GM04504 (cell line): ENCODE measurements at regions not wholly inside any gene's neighbourhood (a gene's known extent, or its start where the extent isn't known, plus 50 kb on each side); places are given as distances from the start of the nearest gene placed in this dataset.

ENCODE experiments used
- DNase-seq: peaks from one replicate; pipeline ENCODE4 v3.0.0-alpha.2; 2012; ENCODE audit warnings: low read depth

- DNase-seq, result no peak
These were observed 154.2 kb upstream of the IRX6 start for GRCh38 chr16:55169780-55170179.

- no peak for DNase-seq
These were observed 152.8 kb upstream of the IRX6 start for GRCh38 chr16:55171241-55171640.

GRCh38 chr16:55175389-55175788 lies 148.6 kb upstream of the IRX6 start:
- DNase-seq, result no peak

GRCh38 chr16:55176901-55177300 lies 147.1 kb upstream of the IRX6 start:
- no peak for DNase-seq

GRCh38 chr16:55179411-55179810 lies 144.6 kb upstream of the IRX6 start:
- DNase-seq, result no peak

- DNase-seq, result no peak
These were observed 144.0 kb upstream of the IRX6 start for GRCh38 chr16:55179852-55180585.

- no peak for DNase-seq
These were observed 140.0 kb upstream of the IRX6 start for GRCh38 chr16:55184052-55184451.

GRCh38 chr16:55184619-55185018 lies 139.4 kb upstream of the IRX6 start:
- DNase-seq, result no peak

GRCh38 chr16:55189224-55189623 lies 134.8 kb upstream of the IRX6 start:
- DNase-seq, result no peak

- no peak for DNase-seq
These were observed 134.0 kb upstream of the IRX6 start for GRCh38 chr16:55189682-55190636.

GRCh38 chr16:55192734-55193133 lies 131.3 kb upstream of the IRX6 start:
- no peak for DNase-seq

- no peak for DNase-seq
These were observed 120.4 kb upstream of the IRX6 start for GRCh38 chr16:55203570-55203969.

GRCh38 chr16:55204069-55204468 lies 119.9 kb upstream of the IRX6 start:
- DNase-seq, result no peak

GRCh38 chr16:55204923-55205322 lies 119.1 kb upstream of the IRX6 start:
- DNase-seq, result no peak

GRCh38 chr16:55207693-55208428 lies 116.1 kb upstream of the IRX6 start:
- DNase-seq, result no peak

- DNase-seq, result no peak
These were observed 114.4 kb upstream of the IRX6 start for GRCh38 chr16:55209626-55210025.

- no peak for DNase-seq
These were observed 111.2 kb upstream of the IRX6 start for GRCh38 chr16:55212791-55213190.

- no peak for DNase-seq
These were observed 109.6 kb upstream of the IRX6 start for GRCh38 chr16:55214412-55214811.

- DNase-seq, result no peak
These were observed 109.0 kb upstream of the IRX6 start for GRCh38 chr16:55214974-55215494.

GRCh38 chr16:55217392-55217791 lies 106.6 kb upstream of the IRX6 start:
- no peak for DNase-seq

- no peak for DNase-seq
These were observed 102.2 kb upstream of the IRX6 start for GRCh38 chr16:55221836-55222235.

GRCh38 chr16:55222486-55222885 lies 101.5 kb upstream of the IRX6 start:
- no peak for DNase-seq
